ENCODE measurements at regions not wholly inside any gene's neighbourhood (a gene's known extent, or its start where the extent isn't known, plus 50 kb on each side); places are given as distances from the start of the nearest gene placed in this dataset.

GRCh38 chr1:114342376-114342775, 168.6 kb downstream of the TRIM33 start:
- no peak for DNase-seq (ENCODE audit: low spot score)

GRCh38 chr1:114341856-114342255, 169.1 kb downstream of the TRIM33 start:
- FAIRE-seq (no peak), DNase-seq (ENCODE audit: low spot score) (no peak)

More at GRCh38 chr1:114342376-114342775, 168.6 kb downstream of the TRIM33 start:
- no peak for FAIRE-seq

GRCh38 chr1:114341299-114341698, 169.7 kb downstream of the TRIM33 start:
- DNase-seq (ENCODE audit: low spot score) (no peak), FAIRE-seq (no peak)

- DNase-seq (ENCODE audit: low spot score) (no peak), FAIRE-seq (no peak)
Observed at GRCh38 chr1:114340892-114341291, 170.1 kb downstream of the TRIM33 start.

- no peak for FAIRE-seq
Observed at GRCh38 chr1:114339379-114339778, 171.6 kb downstream of the TRIM33 start.

GRCh38 chr1:114338191-114338890, 172.7 kb downstream of the TRIM33 start:
- no peak for FAIRE-seq
- no peak for DNase-seq (ENCODE audit: low spot score)

More at GRCh38 chr1:114339379-114339778, 171.6 kb downstream of the TRIM33 start:
- no peak for DNase-seq (ENCODE audit: low spot score)

- FAIRE-seq (no peak), DNase-seq (ENCODE audit: low spot score) (no peak)
Observed at GRCh38 chr1:114337417-114337816, 173.6 kb downstream of the TRIM33 start.

- DNase-seq (ENCODE audit: low spot score) (no peak), FAIRE-seq (no peak)
Observed at GRCh38 chr1:114336360-114336759, 174.6 kb downstream of the TRIM33 start.

- DNase-seq (ENCODE audit: low spot score), result no peak
- no peak for FAIRE-seq
Observed at GRCh38 chr1:114335273-114335672, 175.7 kb downstream of the TRIM33 start.

- FAIRE-seq, result no peak
- DNase-seq (ENCODE audit: low spot score), result no peak
Observed at GRCh38 chr1:114334297-114334696, 176.7 kb downstream of the TRIM33 start.

- DNase-seq (ENCODE audit: low spot score) (no peak), FAIRE-seq (no peak)
Observed at GRCh38 chr1:114333690-114334089, 177.3 kb downstream of the TRIM33 start.

- DNase-seq (ENCODE audit: low spot score) (no peak), FAIRE-seq (no peak)
Observed at GRCh38 chr1:114331936-114332335, 178.3 kb upstream of the SYT6 start.

- FAIRE-seq (no peak), DNase-seq (ENCODE audit: low spot score) (no peak)
Observed at GRCh38 chr1:114330451-114330983, 176.8 kb upstream of the SYT6 start.

GRCh38 chr1:114328361-114328904, 174.8 kb upstream of the SYT6 start:
- no peak for DNase-seq (ENCODE audit: low spot score)
- FAIRE-seq, result no peak

GRCh38 chr1:114324662-114324965, 170.9 kb upstream of the SYT6 start:
- no peak for FAIRE-seq
- DNase-seq (ENCODE audit: low spot score), result no peak

GRCh38 chr1:114323959-114324661, 170.4 kb upstream of the SYT6 start:
- no peak for FAIRE-seq
- no peak for DNase-seq (ENCODE audit: low spot score)

GRCh38 chr1:114322734-114323133, 169.1 kb upstream of the SYT6 start:
- DNase-seq (ENCODE audit: low spot score) (no peak), FAIRE-seq (no peak)

GRCh38 chr1:114322207-114322606, 168.5 kb upstream of the SYT6 start:
- no peak for DNase-seq (ENCODE audit: low spot score)
- FAIRE-seq, result no peak

GRCh38 chr1:114320586-114320985, 166.9 kb upstream of the SYT6 start:
- FAIRE-seq (no peak), DNase-seq (ENCODE audit: low spot score) (peak; percentile 71)

- no peak for DNase-seq (ENCODE audit: low spot score)
- no peak for FAIRE-seq
Observed at GRCh38 chr1:114319418-114319817, 165.7 kb upstream of the SYT6 start.

GRCh38 chr1:114318961-114319360, 165.3 kb upstream of the SYT6 start:
- no peak for DNase-seq (ENCODE audit: low spot score)
- FAIRE-seq, result no peak

GRCh38 chr1:114316204-114316603, 162.5 kb upstream of the SYT6 start:
- FAIRE-seq (no peak), DNase-seq (ENCODE audit: low spot score) (no peak)

- no peak for FAIRE-seq
- DNase-seq (ENCODE audit: low spot score), result no peak
Observed at GRCh38 chr1:114315631-114316030, 162.0 kb upstream of the SYT6 start.

All from urothelium cell line (cell line).